DOHH2 (cell line): ENCODE measurements at regions not wholly inside any gene's neighbourhood (a gene's known extent, or its start where the extent isn't known, plus 50 kb on each side); places are given as distances from the start of the nearest gene placed in this dataset.

Source experiments
- CTCF ChIP-seq: fragments of 200-600 bp; sonication (generic); IDR thresholded peaks from one replicate; pipeline ENCODE4 v1.5.1; 2014; ENCODE audit warnings: antibody characterized with exemption, mild to moderate bottlenecking, low read depth, low read length; ENCODE audit not compliant: poor library complexity, severe bottlenecking
- EZH2phosphoT487 ChIP-seq: fragments of 200-600 bp; sonication (generic); IDR thresholded peaks from 2 replicates; pipeline ENCODE4 v1.6.1; 2017; ENCODE audit warnings: borderline replicate concordance, mild to moderate bottlenecking, antibody characterized with exemption, low read length, moderate library complexity, mixed read lengths

GRCh38 chr3:89889386-89889785 lies 782.0 kb downstream of the EPHA3 start:
- TF ChIP-seq CTCF (no peak), EZH2phosphoT487 (no peak)
